ENCODE measurements at regions not wholly inside any gene's neighbourhood (a gene's known extent, or its start where the extent isn't known, plus 50 kb on each side); places are given as distances from the start of the nearest gene placed in this dataset.

DNA sequence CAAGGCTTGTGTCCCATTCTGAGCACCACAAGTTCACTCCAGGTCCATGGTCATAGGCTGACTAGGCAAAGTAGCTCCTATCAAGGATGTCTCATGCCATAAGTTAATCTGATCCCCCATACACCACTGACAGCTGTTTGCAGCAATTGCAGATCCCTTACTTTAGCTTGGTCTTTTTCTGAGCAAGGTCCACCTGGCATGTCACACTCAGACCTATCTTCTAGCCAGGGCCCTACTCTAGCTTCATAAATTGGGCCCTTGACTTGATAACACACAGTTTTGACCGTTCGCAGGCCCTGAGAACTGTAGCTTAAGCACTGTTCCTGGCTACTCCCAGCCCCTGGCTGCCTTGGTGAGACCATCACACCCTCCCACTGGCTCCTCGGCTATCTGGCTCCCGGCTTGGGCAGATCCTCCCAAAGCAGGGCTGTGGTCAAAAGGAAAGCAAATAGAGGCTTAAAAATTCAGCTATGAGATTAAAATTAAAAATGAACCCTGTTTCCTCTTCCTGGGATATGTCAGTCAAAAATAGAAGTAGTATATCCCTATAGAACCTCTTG, 427.4 kb downstream of the RAB28 start:
- TF ChIP-seq POLR2AphosphoS5 (IDR thresholded peaks at IDR 0.05) (no peak), POLR2A (IDR thresholded peaks at IDR 0.05) (no peak)
- TF ChIP-seq, protein P1, sequence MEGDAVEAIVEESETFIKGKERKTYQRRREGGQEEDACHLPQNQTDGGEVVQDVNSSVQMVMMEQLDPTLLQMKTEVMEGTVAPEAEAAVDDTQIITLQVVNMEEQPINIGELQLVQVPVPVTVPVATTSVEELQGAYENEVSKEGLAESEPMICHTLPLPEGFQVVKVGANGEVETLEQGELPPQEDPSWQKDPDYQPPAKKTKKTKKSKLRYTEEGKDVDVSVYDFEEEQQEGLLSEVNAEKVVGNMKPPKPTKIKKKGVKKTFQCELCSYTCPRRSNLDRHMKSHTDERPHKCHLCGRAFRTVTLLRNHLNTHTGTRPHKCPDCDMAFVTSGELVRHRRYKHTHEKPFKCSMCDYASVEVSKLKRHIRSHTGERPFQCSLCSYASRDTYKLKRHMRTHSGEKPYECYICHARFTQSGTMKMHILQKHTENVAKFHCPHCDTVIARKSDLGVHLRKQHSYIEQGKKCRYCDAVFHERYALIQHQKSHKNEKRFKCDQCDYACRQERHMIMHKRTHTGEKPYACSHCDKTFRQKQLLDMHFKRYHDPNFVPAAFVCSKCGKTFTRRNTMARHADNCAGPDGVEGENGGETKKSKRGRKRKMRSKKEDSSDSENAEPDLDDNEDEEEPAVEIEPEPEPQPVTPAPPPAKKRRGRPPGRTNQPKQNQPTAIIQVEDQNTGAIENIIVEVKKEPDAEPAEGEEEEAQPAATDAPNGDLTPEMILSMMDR (IDR thresholded peaks at IDR 0.05 in 8 of 11, conservative IDR thresholded peaks at IDR 0.05 in 3 of 11), result no peak
